Thyroid gland (tissue), 4 donors: ENCODE measurements at regions not wholly inside any gene's neighbourhood (a gene's known extent, or its start where the extent isn't known, plus 50 kb on each side); places are given as distances from the start of the nearest gene placed in this dataset.

ENCODE experiments used
- POLR2A ChIP-seq, 2 donors: fragments of 450-650 bp; IDR thresholded peaks; one replicate each; pipeline ENCODE4 v1.6.1; 2017; ENCODE audit warnings: antibody characterized with exemption in 2 of 2, mild to moderate bottlenecking in 2 of 2, moderate library complexity in 1 of 2
- TF ChIP-seq, protein P1 (sequence below), 6 experiments: fragments of 200-600 bp in 3 of 6; fragments of 450-650 bp in 3 of 6; sonication (generic) in 3 of 6; IDR thresholded peaks; one replicate each; pipeline ENCODE4 v1.5.1; 2016 to 2019; ENCODE audit warnings: antibody characterized with exemption in 6 of 6, mild to moderate bottlenecking in 2 of 6, inconsistent platforms in 1 of 6, moderate library complexity in 1 of 6

- TF ChIP-seq, protein P1, sequence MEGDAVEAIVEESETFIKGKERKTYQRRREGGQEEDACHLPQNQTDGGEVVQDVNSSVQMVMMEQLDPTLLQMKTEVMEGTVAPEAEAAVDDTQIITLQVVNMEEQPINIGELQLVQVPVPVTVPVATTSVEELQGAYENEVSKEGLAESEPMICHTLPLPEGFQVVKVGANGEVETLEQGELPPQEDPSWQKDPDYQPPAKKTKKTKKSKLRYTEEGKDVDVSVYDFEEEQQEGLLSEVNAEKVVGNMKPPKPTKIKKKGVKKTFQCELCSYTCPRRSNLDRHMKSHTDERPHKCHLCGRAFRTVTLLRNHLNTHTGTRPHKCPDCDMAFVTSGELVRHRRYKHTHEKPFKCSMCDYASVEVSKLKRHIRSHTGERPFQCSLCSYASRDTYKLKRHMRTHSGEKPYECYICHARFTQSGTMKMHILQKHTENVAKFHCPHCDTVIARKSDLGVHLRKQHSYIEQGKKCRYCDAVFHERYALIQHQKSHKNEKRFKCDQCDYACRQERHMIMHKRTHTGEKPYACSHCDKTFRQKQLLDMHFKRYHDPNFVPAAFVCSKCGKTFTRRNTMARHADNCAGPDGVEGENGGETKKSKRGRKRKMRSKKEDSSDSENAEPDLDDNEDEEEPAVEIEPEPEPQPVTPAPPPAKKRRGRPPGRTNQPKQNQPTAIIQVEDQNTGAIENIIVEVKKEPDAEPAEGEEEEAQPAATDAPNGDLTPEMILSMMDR (IDR thresholded peaks at IDR 0.05) = no peak
- TF ChIP-seq POLR2A (IDR thresholded peaks at IDR 0.05) = no peak
These were observed 474.8 kb upstream of the PFKP start for GRCh38 chr10:2592360-2593160.
